BLaER1 treated with 17β-estradiol and CSF1 and Interleukin-3, amounts not matched to agents 10 nM and 100 nM (cell line): ENCODE measurements at regions not wholly inside any gene's neighbourhood (a gene's known extent, or its start where the extent isn't known, plus 50 kb on each side); places are given as distances from the start of the nearest gene placed in this dataset.

Source experiments
- H3K27ac ChIP-seq, 11 experiments: shearing (Covaris generic); formaldehyde crosslinking; 2 replicates each; pipeline ENCODE4 v1.8.1; 2022
- H3K27me3 ChIP-seq, 11 experiments: shearing (Covaris generic); formaldehyde crosslinking; 2 replicates each; pipeline ENCODE4 v1.8.1; 2022
- H3K36me3 ChIP-seq, 11 experiments: shearing (Covaris generic); formaldehyde crosslinking; 2 replicates each; pipeline ENCODE4 v1.8.1; 2022
- H3K4me1 ChIP-seq, 10 experiments: shearing (Covaris generic); formaldehyde crosslinking; 2 replicates each; pipeline ENCODE4 v1.8.1; 2022
- H3K4me2 ChIP-seq, 11 experiments: shearing (Covaris generic); formaldehyde crosslinking; 2 replicates each; pipeline ENCODE4 v1.8.1; 2022
- H3K4me3 ChIP-seq, 10 experiments: shearing (Covaris generic); formaldehyde crosslinking; 2 replicates each; pipeline ENCODE4 v1.8.1; 2022
- H3K9ac ChIP-seq, 11 experiments: shearing (Covaris generic); formaldehyde crosslinking; 2 replicates each; pipeline ENCODE4 v1.8.1; 2022
- H3K9me3 ChIP-seq, 11 experiments: shearing (Covaris generic); formaldehyde crosslinking; replicated peaks in 1 of 11; 2 replicates each; pipeline ENCODE4 v1.8.1; 2022
- H4K20me1 ChIP-seq, 11 experiments: shearing (Covaris generic); formaldehyde crosslinking; 2 replicates each; pipeline ENCODE4 v1.8.1; 2022
- Cebpa-rat ChIP-seq, 11 experiments: shearing (Covaris generic); IDR thresholded peaks; 2 replicates each; pipeline ENCODE4 v1.8.1; 2022

GRCh38 chr6:143575440-143575839, 63.9 kb upstream of the FUCA2 start:
- Histone ChIP-seq H3K27ac (no peak overlapping the region), H3K4me3 (no peak overlapping the region), H3K9ac (no peak overlapping the region), H3K9me3 (no peaks in the 10 kb centered on the region), H3K4me2 (no peak overlapping the region), H3K27me3 (no peaks in the 10 kb centered on the region), H3K4me1 (peaks cover 0 to 11% (median 2%) of the 10 kb centered on the region in 10 experiments; a peak in 4 of 20 replicates), H3K36me3 (no peaks in the 10 kb centered on the region; a peak in 1 of 22 replicates), H4K20me1 (peaks cover 0 to 16% (median 0%) of the 10 kb centered on the region in 11 experiments; a peak in 6 of 22 replicates)
- TF ChIP-seq Cebpa-rat (IDR thresholded peaks at IDR 0.05), result no peak

- no peak overlapping the region for H3K4me2 ChIP-seq
- H3K27ac ChIP-seq, result no peak overlapping the region
- H3K4me3 ChIP-seq, result no peak overlapping the region
- no peaks in the 10 kb centered on the region for H3K36me3 ChIP-seq
- peaks cover 0 to 10% (median 2%) of the 10 kb centered on the region in 10 experiments; a peak in 6 of 20 replicates for H3K4me1 ChIP-seq
- H3K9me3 ChIP-seq, result no peaks in the 10 kb centered on the region
- H4K20me1 ChIP-seq, result peaks cover 0 to 19% (median 0%) of the 10 kb centered on the region in 11 experiments; a peak in 6 of 22 replicates
- H3K9ac ChIP-seq, result no peak overlapping the region
- H3K27me3 ChIP-seq, result no peaks in the 10 kb centered on the region
- TF ChIP-seq Cebpa-rat (IDR thresholded peaks at IDR 0.05), result no peak
Observed at GRCh38 chr6:143570147-143570853, 58.8 kb upstream of the FUCA2 start.

- Histone ChIP-seq H3K4me1 (peaks cover 0 to 10% (median 2%) of the 10 kb centered on the region in 10 experiments; a peak in 6 of 20 replicates), H3K9ac (no peak overlapping the region), H3K27me3 (no peaks in the 10 kb centered on the region), H3K9me3 (peaks cover 0 to 4% (median 0%) of the 10 kb centered on the region in 11 experiments; a peak in 2 of 22 replicates), H3K27ac (no peak overlapping the region), H4K20me1 (peaks cover 0 to 18% (median 0%) of the 10 kb centered on the region in 11 experiments; a peak in 6 of 22 replicates), H3K36me3 (no peaks in the 10 kb centered on the region; a peak in 1 of 22 replicates), H3K4me3 (no peak overlapping the region), H3K4me2 (no peak overlapping the region)
- TF ChIP-seq Cebpa-rat (IDR thresholded peaks at IDR 0.05), result no peak
Observed at GRCh38 chr6:143569040-143569439, 57.5 kb upstream of the FUCA2 start.

- Histone ChIP-seq H3K36me3 (peaks cover 0 to 9% (median 0%) of the 10 kb centered on the region in 11 experiments; a peak in 2 of 22 replicates), H3K4me2 (no peak overlapping the region), H3K9me3 (peaks cover 0 to 8% (median 0%) of the 10 kb centered on the region in 11 experiments; a peak in 3 of 22 replicates), H3K4me3 (no peak overlapping the region), H4K20me1 (no peaks in the 10 kb centered on the region; a peak in 1 of 22 replicates), H3K4me1 (peaks cover 0 to 22% (median 2%) of the 10 kb centered on the region in 10 experiments; a peak in 9 of 20 replicates), H3K27me3 (no peaks in the 10 kb centered on the region), H3K9ac (no peak overlapping the region), H3K27ac (no peak overlapping the region)
- no peak for TF ChIP-seq Cebpa-rat (IDR thresholded peaks at IDR 0.05)
Observed at GRCh38 chr6:143564484-143565017, 53.0 kb upstream of the FUCA2 start.

GRCh38 chr6:143562143-143562542, 50.6 kb upstream of the FUCA2 start:
- H3K4me1 ChIP-seq, result peaks cover 0 to 22% (median 2%) of the 10 kb centered on the region in 10 experiments; a peak in 9 of 20 replicates
- H3K9ac ChIP-seq, result no peak overlapping the region
- peak overlapping the region in 2 of 11 experiments; percentile 2 to 38; a peak in 3 of 22 replicates for H3K4me2 ChIP-seq
- H4K20me1 ChIP-seq, result 0 out of 22 replicates have a peak, but pooled peaks cover 0 to 6% (median 0%) of the 10 kb centered on the region in 11 experiments
- no peaks in the 10 kb centered on the region for H3K27me3 ChIP-seq
- H3K4me3 ChIP-seq, result no peak overlapping the region
- H3K27ac ChIP-seq, result no peak overlapping the region
- peaks cover 0 to 13% (median 0%) of the 10 kb centered on the region in 11 experiments; a peak in 3 of 22 replicates for H3K36me3 ChIP-seq
- TF ChIP-seq Cebpa-rat (IDR thresholded peaks at IDR 0.05), result no peak
- H3K9me3 ChIP-seq, result peaks cover 0 to 8% (median 0%) of the 10 kb centered on the region in 11 experiments; a peak in 3 of 22 replicates
